ENCODE measurements at regions not wholly inside any gene's neighbourhood (a gene's known extent, or its start where the extent isn't known, plus 50 kb on each side); places are given as distances from the start of the nearest gene placed in this dataset.

GRCh38 chrX:40329616-40330015, 231.9 kb upstream of the BCOR start:
- no peaks in the 10 kb centered on the region for H3K36me3 ChIP-seq
- no peak for TF ChIP-seq POLR2A (IDR thresholded peaks at IDR 0.05)
- TF ChIP-seq, protein P1, sequence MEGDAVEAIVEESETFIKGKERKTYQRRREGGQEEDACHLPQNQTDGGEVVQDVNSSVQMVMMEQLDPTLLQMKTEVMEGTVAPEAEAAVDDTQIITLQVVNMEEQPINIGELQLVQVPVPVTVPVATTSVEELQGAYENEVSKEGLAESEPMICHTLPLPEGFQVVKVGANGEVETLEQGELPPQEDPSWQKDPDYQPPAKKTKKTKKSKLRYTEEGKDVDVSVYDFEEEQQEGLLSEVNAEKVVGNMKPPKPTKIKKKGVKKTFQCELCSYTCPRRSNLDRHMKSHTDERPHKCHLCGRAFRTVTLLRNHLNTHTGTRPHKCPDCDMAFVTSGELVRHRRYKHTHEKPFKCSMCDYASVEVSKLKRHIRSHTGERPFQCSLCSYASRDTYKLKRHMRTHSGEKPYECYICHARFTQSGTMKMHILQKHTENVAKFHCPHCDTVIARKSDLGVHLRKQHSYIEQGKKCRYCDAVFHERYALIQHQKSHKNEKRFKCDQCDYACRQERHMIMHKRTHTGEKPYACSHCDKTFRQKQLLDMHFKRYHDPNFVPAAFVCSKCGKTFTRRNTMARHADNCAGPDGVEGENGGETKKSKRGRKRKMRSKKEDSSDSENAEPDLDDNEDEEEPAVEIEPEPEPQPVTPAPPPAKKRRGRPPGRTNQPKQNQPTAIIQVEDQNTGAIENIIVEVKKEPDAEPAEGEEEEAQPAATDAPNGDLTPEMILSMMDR (IDR thresholded peaks at IDR 0.05 in 4 of 5, conservative IDR thresholded peaks at IDR 0.05 in 1 of 5), result no peak
- peaks cover 0 to 6% (median 0%) of the 10 kb centered on the region in 3 donors for H3K27me3 ChIP-seq
- ATAC-seq (no peak), DNase-seq (no peak)
- H3K9me3 ChIP-seq, result no peaks in the 10 kb centered on the region
- H3K4me3 ChIP-seq, result no peak overlapping the region
- intact Hi-C loops (cut with DNase I; ENCODE audit: low total_unique reads), result no loop called here
- no peaks in the 10 kb centered on the region for H3K4me1 ChIP-seq
- in situ Hi-C loops (cut with MboI; ENCODE audit: low sequenced_read_pairs in 4 of 4), result no loop called here
- no peak overlapping the region for H3K27ac ChIP-seq

- Histone ChIP-seq H3K36me3 (no peaks in the 10 kb centered on the region), H3K4me1 (no peaks in the 10 kb centered on the region), H3K27me3 (peaks cover 0 to 6% (median 0%) of the 10 kb centered on the region in 3 donors), H3K4me3 (no peak overlapping the region), H3K9me3 (no peaks in the 10 kb centered on the region), H3K27ac (no peak overlapping the region)
- ATAC-seq, result no peak
- intact Hi-C loops (cut with DNase I; ENCODE audit: low total_unique reads), result no loop called here
- TF ChIP-seq, protein P1 (IDR thresholded peaks at IDR 0.05 in 4 of 5, conservative IDR thresholded peaks at IDR 0.05 in 1 of 5), result no peak
- no peak for TF ChIP-seq POLR2A (IDR thresholded peaks at IDR 0.05)
- in situ Hi-C loops (cut with MboI; ENCODE audit: low sequenced_read_pairs in 4 of 4), result no loop called here
- DNase-seq, result no peak
Observed at GRCh38 chrX:40327085-40327484, 229.3 kb upstream of the BCOR start.

- in situ Hi-C loops (cut with MboI; ENCODE audit: low sequenced_read_pairs in 4 of 4), result no loop called here
- no peaks in the 10 kb centered on the region for H3K4me1 ChIP-seq
- H3K27me3 ChIP-seq, result peaks cover 0 to 6% (median 0%) of the 10 kb centered on the region in 3 donors
- H3K4me3 ChIP-seq, result no peak overlapping the region
- H3K36me3 ChIP-seq, result no peaks in the 10 kb centered on the region
- no peaks in the 10 kb centered on the region for H3K9me3 ChIP-seq
- ATAC-seq (no peak), DNase-seq (no peak)
- intact Hi-C loops (cut with DNase I; ENCODE audit: low total_unique reads), result no loop called here
- H3K27ac ChIP-seq, result no peak overlapping the region
- TF ChIP-seq, protein P1 (IDR thresholded peaks at IDR 0.05 in 4 of 5, conservative IDR thresholded peaks at IDR 0.05 in 1 of 5), result no peak
- no peak for TF ChIP-seq POLR2A (IDR thresholded peaks at IDR 0.05)
Observed at GRCh38 chrX:40326186-40326965, 228.6 kb upstream of the BCOR start.

DNA sequence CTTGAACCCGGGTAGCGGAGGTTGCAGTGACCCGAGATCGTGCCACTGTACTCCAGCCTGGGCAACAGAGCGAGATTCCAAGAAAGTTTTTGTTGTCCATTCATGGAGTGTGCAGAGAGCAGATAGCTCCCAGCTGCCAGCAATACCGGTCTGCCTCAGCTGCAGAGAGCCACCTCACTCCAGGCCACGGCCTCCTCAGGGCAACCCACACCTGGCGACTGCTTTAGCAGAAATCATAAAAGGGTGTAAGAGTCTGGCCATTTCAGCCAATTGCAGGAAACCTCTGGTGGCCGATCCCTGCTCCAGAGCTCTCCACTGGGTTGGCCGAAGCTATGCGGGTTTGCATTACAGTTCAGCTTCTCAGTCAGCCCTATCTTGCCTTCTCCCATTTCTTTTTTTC, 227.4 kb upstream of the BCOR start:
- Histone ChIP-seq H3K4me1 (no peaks in the 10 kb centered on the region), H3K27me3 (peaks cover 0 to 6% (median 0%) of the 10 kb centered on the region in 3 donors), H3K4me3 (no peak overlapping the region), H3K9me3 (no peaks in the 10 kb centered on the region), H3K36me3 (no peaks in the 10 kb centered on the region), H3K27ac (no peak overlapping the region)
- intact Hi-C loops (cut with DNase I; ENCODE audit: low total_unique reads), result no loop called here
- in situ Hi-C loops (cut with MboI; ENCODE audit: low sequenced_read_pairs in 4 of 4), result no loop called here
- ATAC-seq, result no peak
- DNase-seq, result no peak
- no peak for TF ChIP-seq POLR2A (IDR thresholded peaks at IDR 0.05)
- TF ChIP-seq, protein P1 (IDR thresholded peaks at IDR 0.05 in 4 of 5, conservative IDR thresholded peaks at IDR 0.05 in 1 of 5), result no peak
